MM.1S (cell line): ENCODE measurements at regions not wholly inside any gene's neighbourhood (a gene's known extent, or its start where the extent isn't known, plus 50 kb on each side); places are given as distances from the start of the nearest gene placed in this dataset.

ENCODE experiments used
- DNase-seq: peaks from one replicate; pipeline ENCODE4 v3.0.0-alpha.2; 2015
- H2AFZ ChIP-seq: fragments of 300-600 bp; sonication (generic); 2 replicates; pipeline ENCODE4 v1.6.0; 2016; ENCODE audit warnings: antibody characterized with exemption, low read length
- H3F3A ChIP-seq: fragments of 300-600 bp; sonication (generic); 2 replicates; pipeline ENCODE4 v1.6.1; 2016; ENCODE audit warnings: mild to moderate bottlenecking, antibody characterized with exemption, low read length, moderate library complexity, mixed read lengths; ENCODE audit not compliant: insufficient read depth
- H3K27ac ChIP-seq: fragments of 300-600 bp; sonication (generic); 2 replicates; pipeline ENCODE4 v1.5.1; 2016; ENCODE audit warnings: mild to moderate bottlenecking, low read length
- H3K27me3 ChIP-seq: fragments of 300-600 bp; sonication (generic); replicated peaks from 2 replicates; pipeline ENCODE4 v1.6.0; 2016; ENCODE audit warnings: low read length; ENCODE audit not compliant: insufficient read depth
- H3K36me3 ChIP-seq: fragments of 300-600 bp; sonication (generic); replicated peaks from 2 replicates; pipeline ENCODE4 v1.6.1; 2016; ENCODE audit warnings: mild to moderate bottlenecking, low read length, mixed read lengths; ENCODE audit not compliant: insufficient read depth
- H3K4me1 ChIP-seq: fragments of 300-600 bp; sonication (generic); 2 replicates; pipeline ENCODE4 v1.6.1; 2016; ENCODE audit warnings: low read length, mixed read lengths
- H3K4me2 ChIP-seq: fragments of 300-600 bp; sonication (generic); 2 replicates; pipeline ENCODE4 v1.6.0; 2016; ENCODE audit warnings: low read depth, low read length
- H3K4me3 ChIP-seq: fragments of 300-600 bp; sonication (generic); 2 replicates; pipeline ENCODE4 v1.5.1; 2016; ENCODE audit warnings: low read length, mixed read lengths
- H3K79me2 ChIP-seq: fragments of 300-600 bp; sonication (generic); 2 replicates; pipeline ENCODE4 v1.6.1; 2016; ENCODE audit warnings: mixed run types, low read length, mixed read lengths
- H3K9ac ChIP-seq: fragments of 300-600 bp; sonication (generic); 2 replicates; pipeline ENCODE4 v1.6.1; 2016; ENCODE audit warnings: low read length, mixed read lengths
- H3K9me2 ChIP-seq: fragments of 300-600 bp; sonication (generic); replicated peaks from 2 replicates; pipeline ENCODE4 v1.6.1; 2016; ENCODE audit warnings: mild to moderate bottlenecking, low read length, mixed read lengths; ENCODE audit not compliant: insufficient read depth
- H3K9me3 ChIP-seq: fragments of 300-600 bp; sonication (generic); replicated peaks from 2 replicates; pipeline ENCODE4 v1.6.1; 2016; ENCODE audit warnings: mild to moderate bottlenecking, low read length, mixed read lengths; ENCODE audit not compliant: insufficient read depth
- H4K20me1 ChIP-seq: fragments of 300-600 bp; sonication (generic); 2 replicates; pipeline ENCODE4 v1.6.1; 2016; ENCODE audit warnings: mild to moderate bottlenecking, low read length, moderate library complexity, mixed read lengths; ENCODE audit not compliant: insufficient read depth
- EZH2 ChIP-seq: fragments of 300-600 bp; sonication (generic); optimal IDR thresholded peaks from 2 replicates; pipeline ENCODE3; 2017; ENCODE audit warnings: low read depth, mild to moderate bottlenecking, antibody characterized with exemption, low read length, mixed read lengths
- EZH2phosphoT487 ChIP-seq: fragments of 300-600 bp; sonication (generic); IDR thresholded peaks from 2 replicates; pipeline ENCODE4 v1.6.1; 2018; ENCODE audit warnings: antibody characterized with exemption, low read length
- TF ChIP-seq, protein P1 (sequence below): fragments of 300-600 bp; sonication (generic); IDR thresholded peaks from 2 replicates; pipeline ENCODE4 v1.5.1; 2016; ENCODE audit warnings: antibody characterized with exemption, low read length, mixed read lengths

DNA sequence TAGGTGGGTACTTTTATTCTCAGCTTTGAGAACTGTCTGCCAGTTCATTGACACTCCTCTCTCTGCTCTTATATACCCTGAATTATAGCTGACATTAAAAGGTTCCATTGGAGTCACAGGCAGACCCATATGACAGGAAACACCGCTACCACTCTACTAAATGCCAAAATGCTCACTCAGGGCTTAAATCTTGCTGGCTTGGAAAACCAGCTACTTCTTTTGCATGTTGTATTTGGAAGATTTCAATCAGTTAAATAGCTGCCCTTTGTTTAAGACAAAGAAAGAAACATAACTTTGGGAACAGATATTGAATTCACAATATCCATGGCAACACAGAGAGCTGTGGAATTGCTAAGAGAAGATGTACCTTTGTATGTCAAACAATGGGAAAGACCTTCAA lies 876.5 kb downstream of the USP25 start:
- H3K4me2 ChIP-seq = no peak overlapping the region
- no peak overlapping the region for H3K4me3 ChIP-seq
- no peaks in the 10 kb centered on the region for H3K79me2 ChIP-seq
- no peaks in the 10 kb centered on the region for H3K9me2 ChIP-seq
- no peaks in the 10 kb centered on the region for H3K27me3 ChIP-seq
- H3F3A ChIP-seq = no peaks in the 10 kb centered on the region
- H3K27ac ChIP-seq = no peak overlapping the region
- TF ChIP-seq, protein P1, sequence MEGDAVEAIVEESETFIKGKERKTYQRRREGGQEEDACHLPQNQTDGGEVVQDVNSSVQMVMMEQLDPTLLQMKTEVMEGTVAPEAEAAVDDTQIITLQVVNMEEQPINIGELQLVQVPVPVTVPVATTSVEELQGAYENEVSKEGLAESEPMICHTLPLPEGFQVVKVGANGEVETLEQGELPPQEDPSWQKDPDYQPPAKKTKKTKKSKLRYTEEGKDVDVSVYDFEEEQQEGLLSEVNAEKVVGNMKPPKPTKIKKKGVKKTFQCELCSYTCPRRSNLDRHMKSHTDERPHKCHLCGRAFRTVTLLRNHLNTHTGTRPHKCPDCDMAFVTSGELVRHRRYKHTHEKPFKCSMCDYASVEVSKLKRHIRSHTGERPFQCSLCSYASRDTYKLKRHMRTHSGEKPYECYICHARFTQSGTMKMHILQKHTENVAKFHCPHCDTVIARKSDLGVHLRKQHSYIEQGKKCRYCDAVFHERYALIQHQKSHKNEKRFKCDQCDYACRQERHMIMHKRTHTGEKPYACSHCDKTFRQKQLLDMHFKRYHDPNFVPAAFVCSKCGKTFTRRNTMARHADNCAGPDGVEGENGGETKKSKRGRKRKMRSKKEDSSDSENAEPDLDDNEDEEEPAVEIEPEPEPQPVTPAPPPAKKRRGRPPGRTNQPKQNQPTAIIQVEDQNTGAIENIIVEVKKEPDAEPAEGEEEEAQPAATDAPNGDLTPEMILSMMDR = no peak
- no peak for TF ChIP-seq EZH2phosphoT487
- H2AFZ ChIP-seq = no peak overlapping the region
- H3K4me1 ChIP-seq = no peaks in the 10 kb centered on the region
- no peak for DNase-seq
- H3K9me3 ChIP-seq = no peaks in the 10 kb centered on the region
- H4K20me1 ChIP-seq = no peaks in the 10 kb centered on the region
- no peaks in the 10 kb centered on the region for H3K36me3 ChIP-seq
- no peak overlapping the region for H3K9ac ChIP-seq

DNA sequence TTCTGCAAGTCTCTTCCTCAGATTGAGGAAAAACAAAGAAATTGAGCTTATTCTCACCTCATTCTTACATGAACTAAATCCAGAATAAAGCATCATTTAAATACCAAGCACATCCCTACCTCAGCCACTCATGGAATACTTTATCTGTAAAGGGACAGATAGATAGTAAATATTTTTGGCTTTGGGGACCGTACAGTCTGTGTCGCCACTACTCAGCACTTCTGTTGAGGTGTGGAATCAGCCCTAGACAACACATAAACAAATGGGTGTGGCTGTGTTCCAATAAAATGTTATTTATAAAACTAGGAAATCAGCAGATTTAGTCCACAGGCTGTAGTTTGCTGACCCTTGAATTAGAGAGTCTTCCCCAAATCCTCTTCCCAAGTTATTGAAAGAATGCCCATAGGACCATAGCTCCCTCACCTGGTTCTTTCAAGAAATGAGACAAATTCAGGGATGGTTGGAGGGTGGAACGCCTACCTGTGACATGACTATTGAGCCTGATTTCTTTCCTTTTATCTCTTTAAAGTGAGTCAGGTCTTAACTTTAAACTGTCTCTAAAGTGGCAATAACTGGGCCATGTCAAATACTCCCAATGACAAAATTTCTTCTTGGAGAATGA lies 878.5 kb downstream of the USP25 start:
- H3K9me3 ChIP-seq = no peaks in the 10 kb centered on the region
- no peaks in the 10 kb centered on the region for H3F3A ChIP-seq
- no peak overlapping the region for H3K4me2 ChIP-seq
- H3K27ac ChIP-seq = no peak overlapping the region
- H3K36me3 ChIP-seq = no peaks in the 10 kb centered on the region
- H3K79me2 ChIP-seq = no peaks in the 10 kb centered on the region
- no peak overlapping the region for H3K9ac ChIP-seq
- no peak for TF ChIP-seq EZH2
- TF ChIP-seq, protein P1 = peak; percentile 13
- H3K4me1 ChIP-seq = no peaks in the 10 kb centered on the region
- H3K9me2 ChIP-seq = no peaks in the 10 kb centered on the region
- H3K27me3 ChIP-seq = no peaks in the 10 kb centered on the region
- DNase-seq = no peak
- no peaks in the 10 kb centered on the region for H4K20me1 ChIP-seq
- H3K4me3 ChIP-seq = no peak overlapping the region
- H2AFZ ChIP-seq = no peak overlapping the region

DNA sequence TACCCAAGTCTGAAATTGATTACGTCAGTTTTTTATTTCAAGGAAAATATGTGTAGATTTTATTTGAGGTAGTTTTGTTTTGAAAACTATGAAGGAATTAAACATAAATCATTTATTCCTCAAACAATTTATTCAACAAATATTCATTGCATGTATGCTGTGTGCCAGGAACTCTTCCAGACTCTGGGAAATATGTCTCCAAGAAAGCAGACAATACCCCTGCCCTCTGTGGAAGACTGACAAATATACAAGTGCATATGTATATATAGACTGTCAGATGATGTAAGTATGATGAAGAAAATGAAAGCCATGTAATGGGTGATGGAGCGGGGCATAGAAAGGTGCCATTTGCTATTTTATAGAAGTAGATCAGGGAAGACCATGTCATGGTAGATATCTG lies 889.5 kb downstream of the USP25 start:
- no peak for DNase-seq
- H3K4me2 ChIP-seq = no peak overlapping the region
- TF ChIP-seq EZH2 (no peak), EZH2phosphoT487 (no peak)
- TF ChIP-seq, protein P1 = no peak
- H3K9ac ChIP-seq = no peak overlapping the region
- H3K79me2 ChIP-seq = no peaks in the 10 kb centered on the region
- no peaks in the 10 kb centered on the region for H3K27me3 ChIP-seq
- H3K36me3 ChIP-seq = no peaks in the 10 kb centered on the region
- no peaks in the 10 kb centered on the region for H3K9me2 ChIP-seq
- H3K4me3 ChIP-seq = no peak overlapping the region
- no peaks in the 10 kb centered on the region for H3K4me1 ChIP-seq
- H4K20me1 ChIP-seq = no peaks in the 10 kb centered on the region
- H3F3A ChIP-seq = no peaks in the 10 kb centered on the region
- H3K27ac ChIP-seq = no peak overlapping the region
- no peaks in the 10 kb centered on the region for H3K9me3 ChIP-seq
- no peak overlapping the region for H2AFZ ChIP-seq
